OCI-LY7 (cell line): ENCODE measurements at regions not wholly inside any gene's neighbourhood (a gene's known extent, or its start where the extent isn't known, plus 50 kb on each side); places are given as distances from the start of the nearest gene placed in this dataset.
"Not testable (repeated sequence)": the region's sequence is repeated elsewhere in the genome, so short reads cannot be mapped to it uniquely, and the experiment has no call there.

ENCODE experiments used
- BruUV-seq: library from RNA; stranded (reverse); fragments of 400-500 nt; replicated peaks from 2 replicates; lab custom pipeline; 2021; lab: Mats Ljungman, UMichigan
- CTCF ChIA-PET: fragments of 300-600 bp; sonication (Branson Sonifier 250); formaldehyde crosslinking; loops from one replicate; lab custom pipeline; 2022; ENCODE audit warnings: antibody characterized with exemption; ENCODE audit not compliant: unreplicated experiment; lab: Charles Lee
- POLR2A ChIA-PET: fragments of 300-600 bp; sonication (Branson Sonifier 250); formaldehyde crosslinking; loops from one replicate; lab custom pipeline; 2022; ENCODE audit warnings: antibody characterized with exemption; lab: Charles Lee
- DNase-seq: peaks from one replicate; pipeline ENCODE4 v3.0.0-alpha.2; 2015; ENCODE audit warnings: low spot score
- H2AFZ ChIP-seq: fragments of 200-600 bp; sonication (generic), shearing (Covaris generic); 2 replicates; pipeline ENCODE4 v1.6.1; 2014; ENCODE audit warnings: mild to moderate bottlenecking, antibody characterized with exemption, low read length, moderate library complexity
- H3K27ac ChIP-seq: fragments of 200-600 bp; sonication (generic); 2 replicates; pipeline ENCODE4 v1.5.1; 2014; ENCODE audit warnings: mixed run types, low read depth, mild to moderate bottlenecking, moderate library complexity, low read length, inconsistent platforms; ENCODE audit not compliant: poor library complexity, severe bottlenecking
- H3K36me3 ChIP-seq: fragments of 200-600 bp; sonication (generic); 2 replicates; pipeline ENCODE4 v1.6.1; 2014; ENCODE audit warnings: mild to moderate bottlenecking, antibody characterized with exemption, low read length, moderate library complexity, mixed read lengths; ENCODE audit not compliant: insufficient read depth
- H3K4me1 ChIP-seq: fragments of 200-600 bp; sonication (generic); 2 replicates; pipeline ENCODE4 v1.5.1; 2014; ENCODE audit warnings: mild to moderate bottlenecking, low read length; ENCODE audit not compliant: insufficient read depth, poor library complexity, severe bottlenecking
- H3K4me2 ChIP-seq: fragments of 200-600 bp; sonication (generic); 2 replicates; pipeline ENCODE4 v1.6.1; 2014; ENCODE audit warnings: mild to moderate bottlenecking, low read length
- H3K4me3 ChIP-seq: fragments of 200-600 bp; sonication (generic); 2 replicates; pipeline ENCODE4 v1.5.1; 2014; ENCODE audit warnings: mild to moderate bottlenecking, low read depth, low read length; ENCODE audit not compliant: poor library complexity, severe bottlenecking
- H3K79me2 ChIP-seq: fragments of 200-600 bp; sonication (generic); 2 replicates; pipeline ENCODE4 v1.6.1; 2016; ENCODE audit warnings: low read depth, mild to moderate bottlenecking, low read length, moderate library complexity, mixed read lengths; ENCODE audit not compliant: insufficient read depth
- H3K9me2 ChIP-seq: fragments of 200-600 bp; sonication (generic); 2 replicates; pipeline ENCODE4 v1.6.1; 2016; ENCODE audit warnings: mild to moderate bottlenecking, low read length, mixed read lengths; ENCODE audit not compliant: insufficient read depth
- H3K9me3 ChIP-seq: fragments of 200-600 bp; sonication (generic); 2 replicates; pipeline ENCODE4 v1.6.1; 2014; ENCODE audit warnings: mild to moderate bottlenecking, mixed run types, low read length, mixed read lengths
- H4K20me1 ChIP-seq: fragments of 200-600 bp; sonication (generic); 2 replicates; pipeline ENCODE4 v1.6.1; 2014; ENCODE audit warnings: mild to moderate bottlenecking, antibody characterized with exemption, low read length, moderate library complexity, mixed read lengths; ENCODE audit not compliant: insufficient read depth
- CTCF ChIP-seq: fragments of 200-600 bp; sonication (generic); conservative IDR thresholded peaks from 2 replicates; pipeline ENCODE4 v1.5.1; 2014; ENCODE audit warnings: mild to moderate bottlenecking, antibody characterized with exemption, low read length, moderate library complexity, mixed read lengths
- EZH2phosphoT487 ChIP-seq: fragments of 200-600 bp; sonication (generic); IDR thresholded peaks from 2 replicates; pipeline ENCODE4 v1.6.1; 2018; ENCODE audit warnings: low read depth, borderline replicate concordance, mild to moderate bottlenecking, mixed run types, antibody characterized with exemption, low read length, moderate library complexity, mixed read lengths
- intact Hi-C: fragments of 100-400 bp; cut with micrococcal nuclease; formaldehyde crosslinking; loops from one replicate; pipeline ENCODE4 v1.10.0; 2022; ENCODE audit not compliant: unreplicated experiment

- CTCF ChIA-PET = no interaction called here
- POLR2A ChIA-PET = no interaction called here
- no peak overlapping the region for H3K4me3 ChIP-seq
- no peaks in the 10 kb centered on the region for H3K4me1 ChIP-seq
- no peak overlapping the region for H3K27ac ChIP-seq
- H3K9me2 ChIP-seq = no peaks in the 10 kb centered on the region
- no peaks in the 10 kb centered on the region for H4K20me1 ChIP-seq
- no peaks in the 10 kb centered on the region for H3K79me2 ChIP-seq
- no TSS peak for BruUV-seq
- DNase-seq = no peak
- TF ChIP-seq EZH2phosphoT487 = no peak
- TF ChIP-seq CTCF = no peak
- no peaks in the 10 kb centered on the region for H3K36me3 ChIP-seq
- no peak overlapping the region for H3K4me2 ChIP-seq
- intact Hi-C loops = no loop called here
- H2AFZ ChIP-seq = no peak overlapping the region
- H3K9me3 ChIP-seq = no peaks in the 10 kb centered on the region; the same call in 1 of the 2 replicates
Measured at GRCh38 chr21:27525780-27526179, 558.9 kb upstream of the ADAMTS5 start.

GRCh38 chr21:27519361-27519760 lies 552.5 kb upstream of the ADAMTS5 start:
- no TSS peak for BruUV-seq
- DNase-seq = no peak
- no peaks in the 10 kb centered on the region for H3K4me1 ChIP-seq

GRCh38 chr21:27517177-27517576 lies 550.3 kb upstream of the ADAMTS5 start:
- H2AFZ ChIP-seq, CTCF ChIA-PET, BruUV-seq, H3K9me2 ChIP-seq, H3K27ac ChIP-seq, H4K20me1 ChIP-seq, H3K4me1 ChIP-seq, H3K36me3 ChIP-seq, H3K4me2 ChIP-seq, DNase-seq, POLR2A ChIA-PET, H3K4me3 ChIP-seq, H3K79me2 ChIP-seq, intact Hi-C loops: not testable (repeated sequence)
- H3K9me3 ChIP-seq = peaks cover 17% of the 10 kb centered on the region; the same call in 1 of the 2 replicates

More at GRCh38 chr21:27519361-27519760, 552.5 kb upstream of the ADAMTS5 start:
- no peak overlapping the region for H2AFZ ChIP-seq
- CTCF ChIA-PET = no interaction called here
- POLR2A ChIA-PET = no interaction called here
- H4K20me1 ChIP-seq = no peaks in the 10 kb centered on the region
- H3K4me3 ChIP-seq = no peak overlapping the region
- no peak overlapping the region for H3K27ac ChIP-seq
- no peak overlapping the region for H3K4me2 ChIP-seq
- H3K9me3 ChIP-seq = peaks cover 17% of the 10 kb centered on the region; the same call in 1 of the 2 replicates
- no peaks in the 10 kb centered on the region for H3K36me3 ChIP-seq
- H3K9me2 ChIP-seq = no peaks in the 10 kb centered on the region
- intact Hi-C loops = no loop called here
- no peaks in the 10 kb centered on the region for H3K79me2 ChIP-seq
- TF ChIP-seq EZH2phosphoT487 (no peak), CTCF (no peak)
